K562 (cell line): ENCODE measurements at regions not wholly inside any gene's neighbourhood (a gene's known extent, or its start where the extent isn't known, plus 50 kb on each side); places are given as distances from the start of the nearest gene placed in this dataset.

Experiments used
- E2F8 ChIP-seq: fragments of 450-650 bp; IDR thresholded peaks from 2 replicates; pipeline ENCODE4 v1.7.1; 2018; ENCODE audit warnings: mild to moderate bottlenecking, low read depth; ENCODE audit not compliant: partially characterized antibody
- MLLT1 ChIP-seq, 2 experiments: fragments of 450-650 bp; IDR thresholded peaks; 2 replicates each; pipeline ENCODE4 v1.6.1; 2016
- REST ChIP-seq, 2 experiments: fragments of 450-650 bp; formaldehyde crosslinking in 1 of 2; IDR thresholded peaks; 2 replicates each; pipeline versions ENCODE4 v1.4.0 to v1.6.1; 2014 to 2020; ENCODE audit warnings: mild to moderate bottlenecking in 2 of 2, borderline replicate concordance in 1 of 2, low read depth in 1 of 2
- SAFB2 ChIP-seq: fragments of 200-400 bp; formaldehyde crosslinking; IDR thresholded peaks from 2 replicates; pipeline ENCODE4 v1.6.1; 2018; ENCODE audit warnings: borderline replicate concordance, low read length, low read depth, moderate library complexity; ENCODE audit not compliant: severe bottlenecking
- THRA ChIP-seq: fragments of 450-650 bp; IDR thresholded peaks from 2 replicates; pipeline ENCODE4 v1.6.1; 2017; ENCODE audit warnings: mild to moderate bottlenecking, moderate library complexity
- YY1 ChIP-seq, 3 experiments: IDR thresholded peaks; 2 replicates each; pipeline ENCODE4 v1.6.1; 2011; ENCODE audit warnings: low read length in 2 of 3, mild to moderate bottlenecking in 2 of 3, moderate library complexity in 2 of 3, borderline replicate concordance in 1 of 3, control low read depth in 1 of 3, low read depth in 1 of 3; ENCODE audit not compliant: insufficient read depth in 3 of 3, insufficient replicate concordance in 2 of 3, control insufficient read depth in 1 of 3, insufficient read length in 1 of 3; ENCODE audit errors: extremely low read depth in 1 of 3
- ZNF121 ChIP-seq: sonication (generic); formaldehyde crosslinking; conservative IDR thresholded peaks from 2 replicates; pipeline ENCODE4 v1.8.0; 2022; ENCODE audit warnings: missing genetic modification reagents
- ZNF699 ChIP-seq: fragments of 250-450 bp; sonication (Bioruptor Pico); IDR thresholded peaks from 2 replicates; pipeline ENCODE4 v1.8.0; 2021; ENCODE audit warnings: mild to moderate bottlenecking, moderate library complexity; ENCODE audit not compliant: insufficient replicate concordance

GRCh38 chr9:87310827-87311523 lies 186.7 kb upstream of the DAPK1 start (continued):
- TF ChIP-seq REST (IDR thresholded peaks at IDR 0.05; ENCODE audit: borderline replicate concordance) = no peak
- no peak for TF ChIP-seq REST (CRISPR knock-in tag; IDR thresholded peaks at IDR 0.05; ENCODE audit: low read depth)
- TF ChIP-seq E2F8 = no peak
- TF ChIP-seq ZNF121 (CRISPR knock-in tag) = no peak
- no peak for TF ChIP-seq YY1 (IDR thresholded peaks at IDR 0.05; ENCODE audit: borderline replicate concordance in 1 of 3, control insufficient read depth in 1 of 3, extremely low read depth in 1 of 3, insufficient read depth in 3 of 3, insufficient read length in 1 of 3, insufficient replicate concordance in 2 of 3, low read depth in 1 of 3, low read length in 2 of 3)
- TF ChIP-seq MLLT1 (IDR thresholded peaks at IDR 0.05) = no peak
- no peak for TF ChIP-seq THRA
- TF ChIP-seq ZNF699 (CRISPR knock-in tag) = no peak
- no peak for TF ChIP-seq SAFB2
- TF ChIP-seq, all 486 proteins: peak for 0
